HepG2 (cell line): ENCODE measurements at regions not wholly inside any gene's neighbourhood (a gene's known extent, or its start where the extent isn't known, plus 50 kb on each side); places are given as distances from the start of the nearest gene placed in this dataset.

Experiments
- ATAC-seq: fragments of 200-7000 bp; cut with Tn5 transposase; 3 replicates; pipeline ENCODE4 v1.9.1; 2020; ENCODE audit warnings: mild to moderate bottlenecking, moderate library complexity
- BruUV-seq: library from RNA; stranded (reverse); fragments of 400-500 nt; replicated peaks from 2 replicates; lab custom pipeline; 2021; lab: Mats Ljungman, UMichigan
- CTCF ChIA-PET: fragments of 300-600 bp; formaldehyde crosslinking; extraction: SDS; loops from one replicate; lab custom pipeline; 2021; ENCODE audit warnings: low total read pairs, inconsistent platforms, low intra/inter-chr PET ratio; lab: Yijun Ruan, JAX
- POLR2A ChIA-PET: fragments of 350-600 bp; sonication (Branson Sonifier 250); formaldehyde crosslinking; loops from one replicate; lab custom pipeline; 2020; ENCODE audit warnings: antibody characterized with exemption, inconsistent platforms; lab: Yijun Ruan, JAX
- DNase-seq: peaks from one replicate; pipeline ENCODE4 v3.0.0-alpha.2; 2015; ENCODE audit warnings: low spot score
- FAIRE-seq: peaks from 3 replicates; lab custom pipeline; 2011; peaks lifted over from hg19 to GRCh38; lab: Jason Lieb, UNC
- H2AFZ ChIP-seq: one replicate; pipeline ENCODE4 v1.6.1; 2011; ENCODE audit warnings: low read length, inconsistent platforms
- H3K27ac ChIP-seq: fragments of 300-600 bp; 3 replicates; pipeline ENCODE4 v1.8.0; 2011; ENCODE audit warnings: mixed run types, mild to moderate bottlenecking, mixed read lengths, low read length, inconsistent platforms; ENCODE audit not compliant: insufficient read depth; ENCODE audit errors: extremely low read length
- H3K27me3 ChIP-seq, 2 experiments: fragments of 200-600 bp in 1 of 2; 2 replicates in 1 of 2; 3 replicates in 1 of 2; pipeline versions ENCODE4 v1.6.0 to v1.8.0; 2011; ENCODE audit warnings: low read length in 2 of 2, mild to moderate bottlenecking in 2 of 2, moderate library complexity in 2 of 2, inconsistent platforms in 1 of 2; ENCODE audit not compliant: insufficient read depth in 2 of 2, control insufficient read depth in 1 of 2
- H3K36me3 ChIP-seq, 2 experiments: fragments of 200-600 bp in 1 of 2; replicated peaks in 1 of 2; 2 replicates in 1 of 2; 3 replicates in 1 of 2; pipeline versions ENCODE4 v1.5.1 to v1.8.0; 2011; ENCODE audit warnings: low read length in 2 of 2, inconsistent platforms in 1 of 2; ENCODE audit not compliant: insufficient read depth in 2 of 2, control insufficient read depth in 1 of 2
- H3K4me1 ChIP-seq: 2 replicates; pipeline ENCODE4 v1.5.1; 2012; ENCODE audit warnings: low read length, inconsistent platforms; ENCODE audit not compliant: insufficient read depth
- H3K4me2 ChIP-seq: 2 replicates; pipeline ENCODE4 v1.6.0; 2011; ENCODE audit warnings: low read depth, low read length, inconsistent platforms
- H3K4me3 ChIP-seq, 3 experiments: fragments of 200-600 bp in 1 of 3; sonication (generic), shearing (Covaris generic) in 1 of 3; replicated peaks in 1 of 3; 2 replicates each; pipeline ENCODE4 v1.5.1; 2011 to 2016; ENCODE audit warnings: low read length in 3 of 3, inconsistent platforms in 2 of 3, low read depth in 2 of 3, mild to moderate bottlenecking in 2 of 3, control low read depth in 1 of 3, mixed read lengths in 1 of 3; ENCODE audit not compliant: insufficient read depth in 1 of 3
- H3K79me2 ChIP-seq: one replicate; pipeline ENCODE4 v1.6.1; 2011; ENCODE audit warnings: low read length, inconsistent platforms; ENCODE audit not compliant: insufficient read depth
- H3K9ac ChIP-seq: 2 replicates; pipeline ENCODE4 v1.6.0; 2011; ENCODE audit warnings: mild to moderate bottlenecking, low read depth, low read length, inconsistent platforms; ENCODE audit not compliant: insufficient read depth
- H3K9me3 ChIP-seq: 2 replicates; pipeline ENCODE4 v1.5.1; 2012; ENCODE audit warnings: mild to moderate bottlenecking, low read length
- H4K20me1 ChIP-seq: 2 replicates; pipeline ENCODE4 v1.6.0; 2011; ENCODE audit warnings: inconsistent platforms, mild to moderate bottlenecking, low read length, moderate library complexity; ENCODE audit not compliant: insufficient read depth
- HINFP ChIP-seq: sonication (generic); formaldehyde crosslinking; IDR thresholded peaks from 2 replicates; pipeline ENCODE4 v1.4.0; 2020; ENCODE audit warnings: low read depth, mild to moderate bottlenecking, missing genetic modification reagents
- HOXA7 ChIP-seq: sonication (generic); formaldehyde crosslinking; IDR thresholded peaks from 2 replicates; pipeline ENCODE4 v1.8.1; 2022; ENCODE audit warnings: mild to moderate bottlenecking, missing genetic modification reagents, moderate library complexity
- PCBP2 ChIP-seq: fragments of 200-400 bp; formaldehyde crosslinking; optimal IDR thresholded peaks from 2 replicates; pipeline ENCODE3; 2018; ENCODE audit warnings: low read length, low read depth; ENCODE audit not compliant: poor library complexity, severe bottlenecking
- SRSF4 ChIP-seq: fragments of 200-400 bp; formaldehyde crosslinking; IDR thresholded peaks from one replicate; pipeline ENCODE4 v1.6.1; 2018; ENCODE audit warnings: mild to moderate bottlenecking, low read depth, low read length, moderate library complexity; ENCODE audit not compliant: poor library complexity, severe bottlenecking
- SRSF9 ChIP-seq: fragments of 200-400 bp; formaldehyde crosslinking; IDR thresholded peaks from 2 replicates; pipeline ENCODE4 v1.6.1; 2018; ENCODE audit warnings: borderline replicate concordance, mild to moderate bottlenecking, low read depth, low read length; ENCODE audit not compliant: insufficient read depth, poor library complexity, severe bottlenecking
- ZBTB39 ChIP-seq: sonication (generic); formaldehyde crosslinking; IDR thresholded peaks from 2 replicates; pipeline ENCODE4 v1.5.0; 2020; ENCODE audit warnings: missing genetic modification reagents
- ZFP91 ChIP-seq: sonication (generic); formaldehyde crosslinking; IDR thresholded peaks from 2 replicates; pipeline ENCODE4 v1.9.0; 2022; ENCODE audit warnings: missing genetic modification reagents, mild to moderate bottlenecking, borderline replicate concordance
- ZIK1 ChIP-seq: sonication (generic); formaldehyde crosslinking; IDR thresholded peaks from 2 replicates; pipeline ENCODE4 v1.5.0; 2020; ENCODE audit warnings: mild to moderate bottlenecking, low read depth, missing genetic modification reagents, borderline replicate concordance
- ZMYM3 ChIP-seq: sonication (generic); formaldehyde crosslinking; IDR thresholded peaks from 2 replicates; pipeline ENCODE4 v1.5.1; 2020; ENCODE audit warnings: mild to moderate bottlenecking, missing genetic modification reagents
- ZNF260 ChIP-seq: sonication (generic); formaldehyde crosslinking; IDR thresholded peaks from 2 replicates; pipeline ENCODE4 v1.4.0; 2020; ENCODE audit warnings: missing genetic modification reagents, low read depth, mild to moderate bottlenecking, borderline replicate concordance
- ZNF335 ChIP-seq: sonication (generic); formaldehyde crosslinking; IDR thresholded peaks from 2 replicates; pipeline ENCODE4 v1.4.0; 2020; ENCODE audit warnings: missing genetic modification reagents
- ZNF597 ChIP-seq: sonication (generic); formaldehyde crosslinking; IDR thresholded peaks from 2 replicates; pipeline ENCODE4 v1.5.0; 2020; ENCODE audit warnings: missing genetic modification reagents
- ZSCAN20 ChIP-seq: sonication (generic); formaldehyde crosslinking; IDR thresholded peaks from 2 replicates; pipeline ENCODE4 v1.4.0; 2020; ENCODE audit warnings: missing genetic modification reagents, mild to moderate bottlenecking, borderline replicate concordance
- WGBS: methylation state at CpG from one replicate; pipeline ENCODE4 v1.1.6; 2017; ENCODE audit warnings: low lambda C conversion rate; 5-methylcytosine and 5-hydroxymethylcytosine counted together
- in situ Hi-C: cut with HindIII; loops from 2 replicates; pipeline ENCODE4 v1.10.0; 2017; ENCODE audit warnings: low pct_unique_long_range_greater_than_20kb; ENCODE audit not compliant: extremely low pct_ligation_motif_present
- intact Hi-C: fragments of 100-400 bp; cut with micrococcal nuclease; formaldehyde crosslinking; loops from one replicate; pipeline ENCODE4 v1.10.0; 2022; ENCODE audit not compliant: unreplicated experiment

- intact Hi-C loops, result no loop called here
- no peaks in the 10 kb centered on the region for H3K27me3 ChIP-seq
- no peak overlapping the region for H3K4me3 ChIP-seq
- no peak overlapping the region for H3K27ac ChIP-seq
- H3K79me2 ChIP-seq, result no peaks in the 10 kb centered on the region
- ChIA-PET CTCF (no interaction called here), POLR2A (no interaction called here)
- no peak for ATAC-seq
- H4K20me1 ChIP-seq, result no peaks in the 10 kb centered on the region
- peaks cover 89% of the 10 kb centered on the region for H3K9me3 ChIP-seq
- H2AFZ ChIP-seq, result no peak overlapping the region
- H3K4me1 ChIP-seq, result no peaks in the 10 kb centered on the region
- no peak overlapping the region for H3K9ac ChIP-seq
- BruUV-seq, result no TSS peak
- no peak overlapping the region for H3K4me2 ChIP-seq
- FAIRE-seq, result no peak
- no peak for TF ChIP-seq ZSCAN20
- TF ChIP-seq ZNF335, result no peak
- no peak for TF ChIP-seq ZNF597
- TF ChIP-seq ZNF260 (CRISPR knock-in tag), result no peak
- no peak for TF ChIP-seq HOXA7 (CRISPR knock-in tag)
- no peak for TF ChIP-seq ZIK1
- TF ChIP-seq SRSF4, result no peak
- TF ChIP-seq ZBTB39, result no peak
- TF ChIP-seq HINFP (CRISPR knock-in tag), result no peak
- TF ChIP-seq PCBP2, result no peak
- no peak for TF ChIP-seq ZFP91
- no peak for TF ChIP-seq SRSF9
- no peak for TF ChIP-seq ZMYM3
- in situ Hi-C loops, result no loop called here
- WGBS, result 18% methylated on average over 5 of the region's 5 CpGs
- no peak for DNase-seq
- H3K36me3 ChIP-seq, result no peaks in the 10 kb centered on the region
Measured at GRCh38 chr7:145691377-145691914, 425.2 kb upstream of the CNTNAP2 start.
